Osteocyte (in vitro differentiated cells): ENCODE measurements at regions not wholly inside any gene's neighbourhood (a gene's known extent, or its start where the extent isn't known, plus 50 kb on each side); places are given as distances from the start of the nearest gene placed in this dataset.
"Not testable (repeated sequence)": the region's sequence is repeated elsewhere in the genome, so short reads cannot be mapped to it uniquely, and the experiment has no call there.

Source experiments
- DNase-seq: peaks from one replicate; pipeline ENCODE4 v3.0.0; 2021; ENCODE audit warnings: mixed read lengths; ENCODE audit not compliant: unreplicated experiment; ENCODE audit errors: extremely low spot score
- H3K27ac Mint-ChIP-seq: one replicate; pipeline ENCODE4 v1.8.0; 2021; ENCODE audit warnings: mild to moderate bottlenecking, mixed read lengths; ENCODE audit not compliant: unreplicated experiment
- H3K27me3 Mint-ChIP-seq: one replicate; pipeline ENCODE4 v1.8.0; 2021; ENCODE audit warnings: mixed read lengths; ENCODE audit not compliant: unreplicated experiment
- H3K36me3 Mint-ChIP-seq: one replicate; pipeline ENCODE4 v1.8.0; 2021; ENCODE audit warnings: mixed read lengths; ENCODE audit not compliant: unreplicated experiment
- H3K4me1 Mint-ChIP-seq: one replicate; pipeline ENCODE4 v1.8.0; 2021; ENCODE audit warnings: mixed read lengths; ENCODE audit not compliant: unreplicated experiment
- H3K4me3 Mint-ChIP-seq: one replicate; pipeline ENCODE4 v1.8.0; 2021; ENCODE audit warnings: mild to moderate bottlenecking, moderate library complexity, mixed read lengths; ENCODE audit not compliant: unreplicated experiment
- H3K9me3 Mint-ChIP-seq: one replicate; pipeline ENCODE4 v1.8.0; 2021; ENCODE audit warnings: mixed read lengths; ENCODE audit not compliant: unreplicated experiment
- CTCF ChIP-seq: fragments of 200-600 bp; sonication (generic); IDR thresholded peaks from 2 replicates; pipeline ENCODE4 v1.5.0; 2021; ENCODE audit warnings: antibody characterized with exemption, mild to moderate bottlenecking, moderate library complexity

- no peaks in the 10 kb centered on the region for H3K9me3 Mint-ChIP-seq
- H3K27me3 Mint-ChIP-seq = no peaks in the 10 kb centered on the region
- DNase-seq = no peak
- no peak for TF ChIP-seq CTCF
- no peaks in the 10 kb centered on the region for H3K4me1 Mint-ChIP-seq
- no peaks in the 10 kb centered on the region for H3K36me3 Mint-ChIP-seq
- H3K4me3 Mint-ChIP-seq = no peak overlapping the region
- H3K27ac Mint-ChIP-seq = no peak overlapping the region
These were observed 663.3 kb downstream of the SUCLG1 start for GRCh38 chr2:83795777-83796176.

GRCh38 chr2:83790467-83790866 is 668.6 kb downstream of the SUCLG1 start:
- not testable (repeated sequence) for H3K36me3 Mint-ChIP-seq, DNase-seq, H3K27me3 Mint-ChIP-seq, H3K4me3 Mint-ChIP-seq, H3K27ac Mint-ChIP-seq, H3K4me1 Mint-ChIP-seq, H3K9me3 Mint-ChIP-seq

- not testable (repeated sequence) for H3K27me3 Mint-ChIP-seq, H3K36me3 Mint-ChIP-seq, H3K4me1 Mint-ChIP-seq, DNase-seq, H3K9me3 Mint-ChIP-seq, H3K27ac Mint-ChIP-seq, H3K4me3 Mint-ChIP-seq
These were observed 669.4 kb downstream of the SUCLG1 start for GRCh38 chr2:83789674-83790073.

DNA sequence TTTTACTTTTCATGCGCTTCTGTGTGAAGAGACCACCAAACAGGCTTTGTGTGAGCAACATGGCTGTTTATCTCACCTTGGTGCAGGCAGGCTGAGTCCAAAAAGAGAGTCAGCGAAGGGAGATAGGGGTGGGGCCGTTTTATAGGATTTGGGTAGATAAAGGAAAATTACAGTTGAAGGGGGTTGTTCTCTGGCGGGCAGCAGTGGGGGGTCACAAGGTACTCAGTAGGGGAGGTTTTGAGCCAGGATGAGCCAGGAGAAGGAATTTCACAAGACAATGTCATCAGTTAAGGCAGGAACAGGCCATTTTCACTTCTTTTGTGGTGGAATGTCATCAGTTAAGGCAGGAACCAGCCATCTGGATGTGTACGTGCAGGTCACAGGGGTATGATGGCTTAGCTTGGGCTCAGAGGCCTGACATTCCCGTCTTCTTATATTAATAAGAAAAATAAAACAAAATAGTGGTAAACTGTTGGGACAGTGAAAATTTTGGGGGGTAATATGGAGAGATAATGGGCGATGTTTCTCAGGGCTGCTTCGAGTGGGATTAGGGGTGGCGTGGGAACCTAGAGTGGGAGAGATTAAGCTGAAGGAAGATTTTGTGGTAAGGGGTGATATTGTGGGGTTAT is 670.0 kb downstream of the SUCLG1 start:
- not testable (repeated sequence) for H3K4me1 Mint-ChIP-seq, DNase-seq, H3K36me3 Mint-ChIP-seq, H3K27ac Mint-ChIP-seq, H3K27me3 Mint-ChIP-seq, H3K4me3 Mint-ChIP-seq, H3K9me3 Mint-ChIP-seq

DNA sequence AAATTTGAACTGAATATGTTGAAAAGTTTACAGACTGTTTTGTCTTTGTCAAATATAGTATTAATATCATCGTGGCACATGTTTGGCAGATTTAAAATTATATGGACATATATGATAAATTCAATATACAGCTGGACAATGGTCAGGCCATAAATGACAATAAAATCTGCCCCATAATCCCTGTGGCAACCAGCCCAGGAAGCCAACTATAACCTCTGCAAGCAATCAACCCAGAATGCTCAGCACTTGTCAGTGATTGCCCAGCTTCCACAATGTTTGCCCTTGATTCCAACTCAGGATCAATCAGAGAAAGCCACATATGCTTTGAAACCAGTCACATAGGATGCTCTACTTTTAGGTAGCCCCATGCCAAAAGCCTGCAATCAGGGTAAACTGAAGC is 671.9 kb downstream of the SUCLG1 start:
- H3K4me1 Mint-ChIP-seq = no peaks in the 10 kb centered on the region
- no peaks in the 10 kb centered on the region for H3K36me3 Mint-ChIP-seq
- H3K4me3 Mint-ChIP-seq = no peak overlapping the region
- H3K9me3 Mint-ChIP-seq = no peaks in the 10 kb centered on the region
- no peak for TF ChIP-seq CTCF
- DNase-seq = no peak
- no peak overlapping the region for H3K27ac Mint-ChIP-seq
- H3K27me3 Mint-ChIP-seq = no peaks in the 10 kb centered on the region

GRCh38 chr2:83786140-83786539 is 672.9 kb downstream of the SUCLG1 start:
- H3K4me1 Mint-ChIP-seq = no peaks in the 10 kb centered on the region
- H3K36me3 Mint-ChIP-seq = no peaks in the 10 kb centered on the region
- no peaks in the 10 kb centered on the region for H3K27me3 Mint-ChIP-seq

More at GRCh38 chr2:83786140-83786539, 672.9 kb downstream of the SUCLG1 start:
- H3K27ac Mint-ChIP-seq = no peak overlapping the region
- no peaks in the 10 kb centered on the region for H3K9me3 Mint-ChIP-seq
- no peak overlapping the region for H3K4me3 Mint-ChIP-seq
- DNase-seq = no peak
- no peak for TF ChIP-seq CTCF
